Lower leg skin (tissue), 4 donors: ENCODE measurements at regions not wholly inside any gene's neighbourhood (a gene's known extent, or its start where the extent isn't known, plus 50 kb on each side); places are given as distances from the start of the nearest gene placed in this dataset.

Source experiments
- DNase-seq, 2 donors: peaks; one replicate each; pipeline ENCODE4 v3.0.0-alpha.2; 2019; ENCODE audit warnings: low spot score in 2 of 2
- H3K4me3 ChIP-seq: fragments of 200-600 bp; sonication (generic); 2 replicates; pipeline ENCODE4 v1.5.1; 2017; ENCODE audit warnings: mild to moderate bottlenecking, low read depth; ENCODE audit not compliant: poor library complexity, severe bottlenecking
- POLR2A ChIP-seq, 2 donors: fragments of 450-650 bp; IDR thresholded peaks; one replicate each; pipeline ENCODE4 v1.6.1; 2016 to 2017; ENCODE audit warnings: antibody characterized with exemption in 2 of 2, mild to moderate bottlenecking in 1 of 2, moderate library complexity in 1 of 2
- WGBS, 2 donors: methylation state at CpG; one replicate each; pipeline ENCODE4 v1.1.5; 2018; 5-methylcytosine and 5-hydroxymethylcytosine counted together
- intact Hi-C: fragments of 100-400 bp; cut with DNase I; formaldehyde crosslinking; loops from one replicate; pipeline ENCODE4 v1.15.0; 2023; ENCODE audit warnings: low total_unique reads
- TF ChIP-seq, protein P1 (sequence below), 3 donors: fragments of 450-650 bp; IDR thresholded peaks; one replicate each; pipeline ENCODE4 v1.5.1; 2016; ENCODE audit warnings: antibody characterized with exemption in 3 of 3, mild to moderate bottlenecking in 3 of 3, moderate library complexity in 2 of 3

DNA sequence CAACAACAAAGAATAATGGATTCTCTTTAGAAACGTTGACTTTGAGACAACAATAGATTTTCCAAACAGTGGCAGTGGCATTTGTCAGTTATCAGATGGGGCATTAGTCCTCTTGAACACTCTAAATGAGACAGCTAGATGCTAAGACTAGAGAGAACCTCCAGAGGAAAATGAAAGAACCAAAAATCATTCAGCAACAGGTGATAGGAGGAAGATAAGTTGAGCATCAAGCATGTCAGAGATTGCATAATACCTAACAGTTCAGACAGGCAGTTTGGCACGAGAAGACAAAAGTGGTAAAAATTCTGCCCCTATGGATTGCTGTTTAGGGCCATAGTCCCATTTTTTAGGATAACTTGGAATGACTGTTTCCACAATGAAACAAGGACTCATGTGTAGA lies 67.9 kb upstream of the NOL4 start:
- 62 to 69% methylated on average over 2 of the region's 2 CpGs for WGBS, 2 donors
- H3K4me3 ChIP-seq: no peak overlapping the region
- TF ChIP-seq POLR2A (IDR thresholded peaks at IDR 0.05): no peak
- TF ChIP-seq, protein P1, sequence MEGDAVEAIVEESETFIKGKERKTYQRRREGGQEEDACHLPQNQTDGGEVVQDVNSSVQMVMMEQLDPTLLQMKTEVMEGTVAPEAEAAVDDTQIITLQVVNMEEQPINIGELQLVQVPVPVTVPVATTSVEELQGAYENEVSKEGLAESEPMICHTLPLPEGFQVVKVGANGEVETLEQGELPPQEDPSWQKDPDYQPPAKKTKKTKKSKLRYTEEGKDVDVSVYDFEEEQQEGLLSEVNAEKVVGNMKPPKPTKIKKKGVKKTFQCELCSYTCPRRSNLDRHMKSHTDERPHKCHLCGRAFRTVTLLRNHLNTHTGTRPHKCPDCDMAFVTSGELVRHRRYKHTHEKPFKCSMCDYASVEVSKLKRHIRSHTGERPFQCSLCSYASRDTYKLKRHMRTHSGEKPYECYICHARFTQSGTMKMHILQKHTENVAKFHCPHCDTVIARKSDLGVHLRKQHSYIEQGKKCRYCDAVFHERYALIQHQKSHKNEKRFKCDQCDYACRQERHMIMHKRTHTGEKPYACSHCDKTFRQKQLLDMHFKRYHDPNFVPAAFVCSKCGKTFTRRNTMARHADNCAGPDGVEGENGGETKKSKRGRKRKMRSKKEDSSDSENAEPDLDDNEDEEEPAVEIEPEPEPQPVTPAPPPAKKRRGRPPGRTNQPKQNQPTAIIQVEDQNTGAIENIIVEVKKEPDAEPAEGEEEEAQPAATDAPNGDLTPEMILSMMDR (IDR thresholded peaks at IDR 0.05): no peak
- DNase-seq: no peak
- intact Hi-C loops: no loop called here

DNA sequence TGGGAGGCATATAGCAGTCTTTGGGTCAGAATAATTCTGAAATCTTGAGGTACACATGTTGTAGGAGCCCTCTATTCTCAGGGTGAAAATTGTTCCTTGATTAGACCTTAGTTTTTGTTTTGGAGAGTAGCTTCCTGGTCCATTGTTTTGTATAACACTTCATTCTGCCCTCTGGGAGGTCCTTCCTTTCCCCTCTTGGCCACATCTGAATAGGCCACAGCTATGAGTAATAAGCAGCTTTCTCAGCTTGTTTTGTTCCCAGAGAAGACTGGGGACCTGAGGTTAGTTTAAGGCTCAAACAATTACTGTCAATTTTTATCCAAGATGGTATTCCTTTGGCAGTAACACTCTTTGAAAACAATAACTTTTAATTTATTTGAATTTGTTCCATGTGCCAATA lies 72.6 kb upstream of the NOL4 start:
- no peak for DNase-seq
- intact Hi-C loops: no loop called here
- H3K4me3 ChIP-seq: no peak overlapping the region
- no peak for TF ChIP-seq POLR2A (IDR thresholded peaks at IDR 0.05)
- TF ChIP-seq, protein P1 (IDR thresholded peaks at IDR 0.05): no peak

DNA sequence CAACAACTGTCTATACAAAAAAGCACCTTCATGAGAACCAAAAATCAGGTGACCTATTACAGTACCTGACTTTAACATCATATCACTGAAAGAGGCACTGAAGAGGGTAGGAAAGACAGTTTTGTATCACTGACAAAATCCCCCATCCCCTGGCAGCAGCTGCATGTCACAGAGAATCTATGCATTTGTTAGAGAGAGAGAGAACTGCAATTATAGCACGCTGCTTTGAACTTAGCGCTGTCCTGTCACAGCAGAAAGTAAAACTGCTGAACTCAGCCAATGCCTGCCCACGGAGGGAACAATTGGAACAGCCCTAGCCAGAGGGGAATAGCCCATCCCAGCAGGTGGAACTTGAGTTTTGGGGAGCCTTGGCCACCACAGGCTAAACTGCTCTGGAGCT lies 75.1 kb upstream of the NOL4 start:
- no peak overlapping the region for H3K4me3 ChIP-seq
- 44 to 61% methylated on average over 3 of the region's 3 CpGs for WGBS, 2 donors
- DNase-seq: no peak
- TF ChIP-seq, protein P1 (IDR thresholded peaks at IDR 0.05): no peak
- TF ChIP-seq POLR2A (IDR thresholded peaks at IDR 0.05): no peak
- intact Hi-C loops: no loop called here

DNA sequence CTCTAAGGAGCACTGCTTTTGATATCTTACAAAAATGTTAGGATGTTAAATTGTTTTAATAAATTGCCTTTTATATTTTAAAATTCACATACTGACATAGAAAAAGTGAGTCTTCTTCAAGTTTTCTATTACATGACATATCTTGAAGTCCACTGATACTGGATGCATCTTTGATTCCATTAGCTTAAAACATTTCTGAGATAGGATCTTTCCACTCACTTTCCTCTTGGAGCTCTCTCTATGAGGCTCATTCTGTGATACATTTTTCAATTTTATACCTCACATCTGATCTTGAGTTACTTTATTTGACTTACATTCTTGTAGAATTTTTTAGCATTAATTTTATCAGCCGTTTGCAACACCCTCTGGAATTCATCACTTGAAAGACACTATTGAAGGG lies 86.8 kb upstream of the NOL4 start:
- TF ChIP-seq POLR2A (IDR thresholded peaks at IDR 0.05): no peak
- TF ChIP-seq, protein P1 (IDR thresholded peaks at IDR 0.05): no peak
- intact Hi-C loops: no loop called here
- 16 to 28% methylated on average over 1 of the region's 1 CpG for WGBS, 2 donors
- DNase-seq: no peak
- H3K4me3 ChIP-seq: no peak overlapping the region

DNA sequence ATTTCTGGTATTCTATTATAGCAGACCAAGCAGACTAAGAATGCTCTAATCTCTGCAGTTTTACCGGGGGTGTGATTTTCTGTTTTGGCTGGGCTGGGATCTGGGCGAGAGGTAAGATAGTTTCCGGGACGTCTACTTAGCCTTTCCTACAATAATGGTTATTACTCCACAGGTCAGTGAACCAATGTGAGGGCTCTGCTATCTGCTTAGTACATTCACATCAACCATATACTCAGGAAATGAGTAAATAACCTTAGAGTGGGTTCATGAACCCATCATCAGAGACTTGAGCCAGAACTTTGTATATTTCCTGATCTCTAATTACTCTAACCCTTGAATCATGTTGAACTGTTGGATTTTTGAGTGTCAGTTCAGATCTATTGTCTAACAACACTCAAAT lies 90.1 kb upstream of the NOL4 start:
- TF ChIP-seq POLR2A (IDR thresholded peaks at IDR 0.05): no peak
- TF ChIP-seq, protein P1 (IDR thresholded peaks at IDR 0.05): no peak
- intact Hi-C loops: no loop called here
- no peak overlapping the region for H3K4me3 ChIP-seq
- WGBS, 2 donors: 87 to 95% methylated on average over 4 of the region's 4 CpGs
- no peak for DNase-seq

DNA sequence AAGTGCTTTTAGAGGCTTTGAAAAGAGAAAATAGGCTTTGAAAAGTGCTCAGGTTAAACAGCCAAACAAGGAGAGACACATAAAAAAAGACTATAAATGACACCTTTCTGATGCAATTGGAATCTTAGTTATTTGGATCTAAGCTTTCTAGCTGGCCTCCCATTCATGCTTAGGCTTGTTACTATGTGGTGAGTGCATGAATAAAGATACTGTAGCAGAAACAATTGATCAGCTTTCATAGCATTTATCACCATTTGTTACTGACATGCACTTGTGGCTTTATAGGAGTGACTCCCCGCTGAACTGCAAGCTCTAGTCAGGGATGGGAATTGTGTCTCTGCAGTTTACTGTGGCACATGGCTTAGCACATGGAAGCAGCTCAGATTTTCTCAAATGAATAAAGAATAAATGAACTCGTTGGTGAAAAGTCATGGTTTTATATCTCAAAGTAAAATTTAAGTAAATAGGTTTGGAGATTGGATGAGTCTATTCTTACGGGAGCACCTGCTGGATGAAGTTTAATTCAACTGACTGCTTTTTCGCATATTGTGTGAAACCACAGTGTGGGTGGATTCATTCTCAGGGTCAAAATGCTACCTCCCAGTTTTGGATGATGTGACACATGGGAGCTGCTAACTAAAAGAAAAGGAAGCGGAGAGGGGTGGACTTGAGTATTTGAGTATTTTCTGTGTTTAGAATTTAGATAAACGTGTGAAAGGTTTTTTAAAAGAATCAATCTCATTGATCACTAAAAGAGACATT lies 91.1 kb upstream of the NOL4 start:
- no peak overlapping the region for H3K4me3 ChIP-seq
- TF ChIP-seq POLR2A (IDR thresholded peaks at IDR 0.05): no peak
- TF ChIP-seq, protein P1 (IDR thresholded peaks at IDR 0.05): no peak
- intact Hi-C loops: no loop called here
- no peak for DNase-seq
- WGBS, 2 donors: 70 to 73% methylated on average over 6 of the region's 6 CpGs
